ENCODE measurements at regions not wholly inside any gene's neighbourhood (a gene's known extent, or its start where the extent isn't known, plus 50 kb on each side); places are given as distances from the start of the nearest gene placed in this dataset.

DNA sequence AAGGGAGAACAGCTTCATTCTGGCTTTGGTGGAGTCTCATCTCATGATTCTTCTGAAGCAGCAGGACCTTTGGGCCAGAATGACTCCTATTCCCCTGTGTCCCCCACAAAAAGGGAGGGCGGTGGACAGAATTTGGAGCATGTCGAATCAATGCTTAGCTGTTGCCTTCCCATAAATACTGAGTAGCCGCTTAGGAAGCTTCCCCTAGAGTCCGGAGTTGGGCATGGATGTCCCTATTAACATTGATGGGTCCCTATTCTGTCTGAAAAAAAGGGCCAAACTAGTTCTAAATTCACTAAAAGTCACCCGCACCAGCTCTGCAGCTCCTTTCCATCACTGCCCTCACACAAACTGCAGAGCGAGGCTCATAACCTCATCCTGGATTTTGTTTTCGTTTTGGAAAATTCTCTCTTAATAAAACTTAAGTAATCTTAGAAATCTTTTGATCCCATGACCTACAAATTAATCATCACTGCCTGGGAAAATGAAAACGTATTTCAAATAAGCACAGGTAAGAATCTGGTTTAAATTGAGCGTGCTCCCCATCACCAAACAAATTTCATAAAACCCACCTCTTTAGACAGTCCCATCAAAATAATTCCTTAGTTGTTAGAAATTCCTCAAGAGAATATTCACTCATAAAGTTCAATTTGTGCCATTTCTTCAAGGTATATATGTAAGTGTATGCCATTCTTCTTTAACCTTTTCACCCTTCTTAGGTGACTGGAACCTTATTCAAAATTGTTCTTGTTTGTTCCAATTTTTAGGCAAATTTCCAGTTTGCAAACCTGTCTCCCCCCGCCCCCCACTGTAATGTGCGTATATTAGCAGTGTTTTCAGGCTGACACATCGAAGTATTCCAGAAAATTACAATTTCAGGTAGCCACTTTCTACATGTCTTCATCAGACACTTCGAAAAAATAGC lies 53.3 kb upstream of the NKAP start:
- no peak overlapping the region for H3K27ac ChIP-seq (ENCODE audit: low read depth, low read length)
- peaks cover 25 to 61% of the 10 kb centered on the region in 2 donors for H3K27me3 ChIP-seq (ENCODE audit: control insufficient read depth in 1 of 2, insufficient read depth in 2 of 2, low read length in 2 of 2)
- no peaks in the 10 kb centered on the region for H3K9me3 ChIP-seq (ENCODE audit: control insufficient read depth in 1 of 2, low read length in 2 of 2)

DNA sequence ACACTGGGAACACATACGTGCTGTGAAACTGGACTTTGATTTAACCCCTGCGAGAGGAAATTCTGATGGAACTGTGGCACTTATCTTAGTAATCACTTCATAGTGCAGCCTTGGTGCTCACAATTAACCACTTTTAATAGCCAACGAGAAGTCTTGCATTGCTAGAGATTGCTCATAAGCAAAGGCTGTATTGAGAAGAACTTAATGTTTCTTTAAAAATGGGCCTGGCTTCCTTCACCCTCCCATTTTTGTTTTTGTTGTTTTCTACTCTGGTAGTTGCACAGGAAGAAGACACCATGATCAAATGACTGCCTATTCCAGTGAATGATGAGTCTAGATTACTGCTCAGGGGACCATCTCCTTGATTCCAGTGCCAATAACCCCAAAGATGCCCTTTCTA lies 52.5 kb upstream of the NKAP start:
- H3K9me3 ChIP-seq (ENCODE audit: control insufficient read depth in 1 of 2, low read length in 2 of 2) = no peaks in the 10 kb centered on the region
- no peak overlapping the region for H3K4me3 ChIP-seq (ENCODE audit: low read depth in 1 of 2, low read length in 2 of 2)
- H3K36me3 ChIP-seq (ENCODE audit: control insufficient read depth in 1 of 2, insufficient read depth in 2 of 2, low read length in 2 of 2) = no peaks in the 10 kb centered on the region
- no peak overlapping the region for H3K9ac ChIP-seq (ENCODE audit: low read depth in 1 of 2, low read length in 2 of 2)
- H3K4me1 ChIP-seq (ENCODE audit: control insufficient read depth in 1 of 2, insufficient read depth in 2 of 2, low read length in 2 of 2) = peaks cover 0 to 3% of the 10 kb centered on the region in 2 donors
- H3K27ac ChIP-seq (ENCODE audit: low read depth, low read length) = no peak overlapping the region
- peaks cover 33 to 60% of the 10 kb centered on the region in 2 donors for H3K27me3 ChIP-seq (ENCODE audit: control insufficient read depth in 1 of 2, insufficient read depth in 2 of 2, low read length in 2 of 2)

More for the DNA sequence above, 53.3 kb upstream of the NKAP start:
- H3K36me3 ChIP-seq (ENCODE audit: control insufficient read depth in 1 of 2, insufficient read depth in 2 of 2, low read length in 2 of 2) = no peaks in the 10 kb centered on the region
- H3K9ac ChIP-seq (ENCODE audit: low read depth in 1 of 2, low read length in 2 of 2) = no peak overlapping the region
- H3K4me3 ChIP-seq (ENCODE audit: low read depth in 1 of 2, low read length in 2 of 2) = no peak overlapping the region
- peaks cover 0 to 3% of the 10 kb centered on the region in 2 donors for H3K4me1 ChIP-seq (ENCODE audit: control insufficient read depth in 1 of 2, insufficient read depth in 2 of 2, low read length in 2 of 2)
